GM21825 (cell line): ENCODE measurements at regions not wholly inside any gene's neighbourhood (a gene's known extent, or its start where the extent isn't known, plus 50 kb on each side); places are given as distances from the start of the nearest gene placed in this dataset.

Experiments used
- ATAC-seq: cut with Tn5 transposase; IDR thresholded peaks from one replicate; pipeline ENCODE4 v1.9.1; 2021; ENCODE audit warnings: mild to moderate bottlenecking, moderate library complexity; ENCODE audit not compliant: unreplicated experiment

DNA sequence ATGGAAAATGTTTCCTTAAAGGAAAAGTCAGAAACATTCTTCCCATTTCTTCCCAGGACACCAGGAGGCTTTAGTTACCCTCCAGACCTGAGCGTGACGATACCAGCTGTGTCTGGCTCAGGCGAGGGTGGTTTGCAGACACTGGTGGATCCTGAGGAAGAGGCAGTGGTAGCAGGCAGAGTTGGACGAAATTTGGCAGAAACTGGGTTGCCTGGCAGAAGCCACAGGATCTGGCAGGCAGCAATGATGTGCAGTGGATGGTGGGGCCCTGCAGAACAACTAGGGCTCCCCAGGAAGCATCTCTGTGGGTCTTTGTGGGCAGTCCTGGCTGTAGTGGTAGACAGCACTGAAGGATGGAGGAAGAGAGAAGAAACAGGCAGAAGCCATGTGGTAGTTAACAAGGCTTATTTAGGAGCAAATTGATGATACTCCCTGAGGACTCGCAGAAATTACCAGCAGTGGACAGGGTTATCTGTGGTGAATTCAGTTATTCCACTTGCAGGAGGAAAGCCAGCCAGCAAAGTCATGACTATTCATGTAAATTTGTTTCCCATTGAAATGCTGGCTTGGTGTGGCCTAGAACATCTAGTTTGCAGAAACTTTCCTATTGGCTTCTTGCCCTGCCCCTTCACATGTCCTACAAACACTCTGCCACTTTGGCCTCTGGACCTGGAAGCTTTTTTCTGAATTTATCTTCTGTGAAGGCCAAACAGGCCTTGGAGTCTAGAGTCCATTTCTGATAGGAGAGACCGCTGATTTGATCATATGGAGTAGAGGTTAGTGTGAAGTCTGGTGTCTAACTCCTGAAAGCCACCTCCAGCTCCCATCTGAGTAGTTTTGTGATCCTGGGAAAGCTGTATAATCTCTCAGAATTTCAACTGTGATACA is 212.0 kb downstream of the DMRT2 start:
- no peak for ATAC-seq

DNA sequence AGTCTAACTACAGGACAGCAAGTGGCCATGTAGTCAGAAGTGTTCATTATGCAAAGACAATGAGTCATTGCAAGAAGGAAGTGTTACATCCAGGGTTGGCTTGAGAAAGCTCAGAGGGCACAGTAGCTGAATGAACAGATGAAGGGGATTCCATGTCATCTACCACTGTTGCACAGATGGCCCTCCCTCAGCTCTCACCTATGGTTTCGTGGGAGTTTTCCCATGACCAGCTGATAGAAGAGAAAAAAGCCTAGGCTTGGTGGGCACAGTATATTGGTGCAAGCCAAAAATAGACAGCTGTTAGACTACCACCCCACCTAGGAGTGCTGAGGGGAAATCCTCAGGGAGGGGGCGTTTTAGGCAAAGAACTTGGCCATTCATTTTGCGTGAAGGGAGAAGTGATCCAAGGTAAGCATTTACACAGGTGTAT is 217.0 kb downstream of the DMRT2 start:
- ATAC-seq: peak; percentile 89

DNA sequence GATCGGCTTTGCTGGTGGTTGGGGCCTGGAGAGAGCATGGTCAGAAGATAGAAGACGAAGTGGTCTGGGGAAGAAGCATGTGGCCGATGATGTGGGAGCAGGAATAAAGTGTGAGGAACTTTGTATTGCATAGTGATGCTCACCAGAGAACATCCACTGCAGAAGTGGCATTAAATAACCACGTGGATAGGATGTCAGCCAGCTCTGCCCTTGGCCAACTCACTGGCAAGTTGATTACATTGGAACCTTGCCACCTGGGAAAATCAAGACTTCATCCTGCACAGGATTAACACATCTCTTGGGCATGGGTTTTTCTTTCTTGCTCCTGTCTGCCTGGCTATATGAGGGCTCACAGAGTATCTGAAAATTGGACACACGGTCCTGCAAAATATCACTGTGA is 217.4 kb downstream of the DMRT2 start:
- no peak for ATAC-seq

DNA sequence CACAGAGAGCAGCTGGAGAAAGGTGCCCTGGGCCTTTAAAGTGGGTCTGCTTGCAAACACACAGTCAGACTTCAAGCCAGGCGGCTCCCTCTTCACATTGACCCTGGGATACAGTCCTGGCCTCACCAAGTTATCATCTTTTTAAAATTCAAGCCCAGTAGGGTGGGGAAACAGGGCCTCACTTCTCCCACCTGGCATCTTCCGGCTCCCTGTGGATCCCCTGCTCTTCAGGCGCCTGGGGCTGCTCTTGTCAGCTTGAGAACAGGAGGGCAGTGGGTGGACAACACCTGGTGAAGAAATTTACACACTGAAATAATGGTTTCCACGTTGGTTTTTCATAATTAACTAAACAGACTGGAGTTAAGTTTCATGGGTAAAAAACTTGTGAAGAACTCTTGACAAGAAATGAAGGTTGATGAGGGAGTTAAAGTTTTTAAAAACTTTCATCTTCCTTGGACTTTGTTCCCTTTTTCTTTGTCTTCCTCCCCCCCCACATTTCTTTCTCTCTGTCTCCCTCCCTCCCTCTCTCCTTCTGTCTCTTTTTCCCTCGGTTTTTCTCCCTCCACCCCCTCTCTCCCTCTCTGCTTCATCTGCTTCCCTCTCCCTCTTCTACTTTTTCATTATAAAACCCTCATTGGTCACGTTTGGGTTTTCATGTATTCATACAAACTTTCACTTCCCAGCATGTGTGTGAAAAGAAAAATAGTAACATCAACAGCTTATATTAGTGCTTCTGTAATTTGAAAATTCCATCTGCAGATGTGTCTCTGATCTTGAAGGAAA is 219.6 kb downstream of the DMRT2 start:
- ATAC-seq: no peak

DNA sequence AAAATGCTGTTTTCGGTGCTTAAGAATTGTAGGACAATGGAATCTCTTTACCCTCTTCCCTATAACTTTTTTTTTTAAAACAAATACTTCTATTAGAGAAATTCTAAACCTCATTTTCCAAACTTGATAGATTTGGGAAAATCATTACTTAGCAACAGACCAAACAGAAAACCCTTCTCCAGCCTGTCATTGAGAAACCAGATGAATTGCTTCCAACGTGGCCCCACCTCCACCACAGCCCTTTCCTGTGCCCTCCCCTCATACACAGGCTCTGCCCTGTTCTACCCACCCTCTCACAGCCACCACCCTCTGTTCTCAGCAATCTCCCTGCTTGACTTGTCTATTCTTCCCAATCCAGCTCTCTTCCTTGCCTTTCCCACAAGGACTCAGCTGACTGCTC is 221.2 kb downstream of the DMRT2 start:
- ATAC-seq: no peak

DNA sequence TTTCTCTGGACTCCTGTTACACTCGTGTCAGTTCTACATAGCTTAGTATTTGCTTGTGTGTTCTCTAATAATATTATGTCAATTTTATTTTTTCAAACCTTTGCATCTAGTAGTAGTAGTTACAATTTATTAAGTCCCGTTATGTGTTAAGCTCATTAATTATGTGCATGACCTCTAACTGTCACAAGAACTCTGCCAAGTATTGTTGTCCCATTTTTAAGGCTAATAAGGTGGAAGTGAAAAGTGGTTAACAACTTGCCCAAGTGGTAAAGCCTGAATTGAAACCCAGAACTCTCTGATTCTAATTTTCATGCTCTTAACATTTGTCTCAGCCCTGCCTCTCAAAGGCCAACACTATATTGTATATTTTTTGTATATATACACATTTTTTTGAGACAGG is 221.6 kb downstream of the DMRT2 start:
- ATAC-seq: no peak

DNA sequence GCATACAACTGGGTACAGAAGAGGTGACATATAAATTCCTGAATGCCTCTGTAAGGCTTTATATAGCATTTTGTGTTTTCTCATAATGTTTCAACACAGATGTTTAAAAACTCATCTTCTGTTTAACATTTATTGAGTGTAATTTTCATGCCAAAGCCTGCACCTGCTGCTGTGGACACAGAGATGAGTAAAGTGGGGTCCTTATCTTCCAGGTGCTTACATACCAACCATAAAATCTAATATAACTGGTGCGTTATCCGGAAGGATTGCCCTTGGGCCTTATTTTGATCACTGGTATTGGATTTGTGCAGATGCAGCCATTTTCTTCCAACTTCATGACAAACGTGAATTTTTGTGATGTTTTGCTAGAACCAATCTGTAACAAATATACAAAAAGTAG is 222.3 kb downstream of the DMRT2 start:
- no peak for ATAC-seq

DNA sequence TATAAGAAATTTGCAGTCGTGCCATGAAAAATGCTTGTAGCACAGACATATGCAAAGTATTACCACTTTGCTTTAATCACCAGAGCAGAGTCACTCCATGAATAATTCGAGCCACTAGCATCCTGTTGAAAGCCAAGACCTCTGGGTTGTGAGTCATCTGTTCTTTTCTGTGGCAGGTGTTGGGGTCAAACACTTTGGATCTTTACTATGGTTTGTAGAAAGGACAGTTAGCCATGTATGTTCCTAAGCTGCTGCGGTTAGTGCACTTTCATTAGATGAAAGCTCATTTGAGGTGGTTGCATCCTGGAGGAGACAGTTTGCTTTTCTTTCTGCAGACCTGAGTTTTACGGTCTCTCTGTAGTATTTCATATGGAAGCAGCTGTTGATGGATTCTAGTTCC is 223.7 kb downstream of the DMRT2 start:
- ATAC-seq: no peak

DNA sequence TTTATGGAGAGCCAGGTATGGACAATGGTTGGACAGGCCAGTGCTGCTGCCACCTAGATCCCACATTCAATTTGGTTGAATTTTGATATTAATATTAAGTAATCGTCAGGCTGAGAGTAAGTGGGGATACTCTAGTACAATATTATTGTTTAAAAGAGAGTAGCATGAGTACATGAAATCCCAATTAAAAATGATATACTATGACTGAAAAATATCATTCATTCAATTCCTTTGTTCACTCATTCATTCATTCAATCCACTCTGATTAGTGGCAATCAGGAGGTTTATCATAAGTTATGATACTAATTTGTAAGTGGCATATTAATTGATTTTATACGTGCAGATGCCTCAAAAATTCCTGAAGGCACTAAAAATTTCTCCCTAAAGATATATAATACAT is 224.2 kb downstream of the DMRT2 start:
- ATAC-seq: no peak

DNA sequence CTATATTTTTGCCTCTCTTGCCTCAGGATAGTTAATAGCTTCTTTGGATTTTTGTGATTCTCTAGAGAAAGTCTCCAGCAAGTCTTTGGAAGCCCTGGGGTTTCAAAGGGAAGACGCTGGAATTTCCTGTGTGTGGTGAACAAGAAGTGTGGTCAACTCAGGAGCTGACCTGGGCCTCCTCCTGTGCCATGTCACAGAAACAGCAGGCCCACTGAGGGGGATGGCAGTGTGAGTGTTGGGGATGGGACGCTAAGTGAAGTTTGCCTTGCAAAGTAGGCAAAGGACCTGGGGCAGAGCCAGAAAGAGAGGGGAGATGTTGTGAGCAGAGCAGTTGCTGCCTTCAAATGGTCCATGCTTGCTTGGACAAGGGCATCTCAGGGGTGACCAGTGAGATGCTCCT is 226.3 kb downstream of the DMRT2 start:
- ATAC-seq: no peak

DNA sequence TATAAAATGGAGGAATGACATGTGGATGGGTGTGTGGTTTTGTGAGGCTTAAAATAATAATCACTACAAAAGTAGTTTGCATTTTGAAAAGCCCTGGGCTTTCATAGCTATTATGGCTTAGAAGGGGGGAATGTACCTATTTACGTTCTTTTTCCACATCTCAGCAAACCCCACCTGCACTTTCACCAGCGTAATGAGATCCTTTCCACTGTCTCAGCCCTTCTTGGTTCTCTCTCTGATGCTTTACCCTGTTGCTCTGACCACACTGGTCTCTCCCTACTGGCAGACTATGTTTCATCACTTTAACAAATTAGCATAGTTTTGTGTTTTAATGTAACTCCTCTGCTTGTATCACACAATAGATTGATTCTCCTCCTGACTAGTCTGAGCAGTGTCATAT is 234.6 kb downstream of the DMRT2 start:
- ATAC-seq: no peak

DNA sequence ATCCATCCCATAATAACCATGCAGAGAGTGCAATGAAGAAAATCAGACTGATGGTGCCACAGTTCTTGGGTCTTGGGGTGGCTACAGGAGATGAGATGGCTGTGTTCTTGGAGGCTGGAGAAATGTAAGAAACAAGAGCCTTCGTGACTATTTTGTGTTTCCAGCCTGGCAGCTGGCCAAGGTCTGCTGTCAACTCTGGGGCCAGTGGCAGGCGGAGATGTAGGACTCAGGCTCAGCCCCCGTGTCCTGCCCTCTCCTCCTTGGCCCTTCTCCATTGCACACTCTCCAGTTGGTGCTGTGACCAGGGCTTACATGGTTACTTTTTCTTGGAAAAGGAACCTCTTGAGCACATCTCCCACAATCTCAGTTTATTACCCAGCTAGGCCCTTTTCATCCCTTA is 235.4 kb downstream of the DMRT2 start:
- no peak for ATAC-seq

DNA sequence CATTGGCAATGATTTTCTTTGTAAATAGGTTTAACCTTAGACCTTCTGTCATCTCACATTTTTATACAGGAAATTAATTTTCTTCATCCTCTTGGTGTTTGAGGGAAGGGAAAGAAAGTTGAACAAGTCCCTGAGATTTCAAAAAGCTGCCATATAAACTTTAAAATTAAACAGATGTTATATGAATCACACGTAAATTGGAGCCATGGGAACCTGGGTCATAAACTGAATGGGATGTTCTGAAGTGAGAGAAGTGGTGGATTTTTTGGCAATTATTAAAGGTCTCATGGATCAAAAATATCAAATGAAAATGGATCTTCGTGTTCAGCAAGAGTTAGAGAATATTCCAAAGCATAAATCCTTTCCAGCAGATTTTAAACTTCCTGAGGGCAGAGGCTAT is 242.2 kb downstream of the DMRT2 start:
- ATAC-seq: no peak

DNA sequence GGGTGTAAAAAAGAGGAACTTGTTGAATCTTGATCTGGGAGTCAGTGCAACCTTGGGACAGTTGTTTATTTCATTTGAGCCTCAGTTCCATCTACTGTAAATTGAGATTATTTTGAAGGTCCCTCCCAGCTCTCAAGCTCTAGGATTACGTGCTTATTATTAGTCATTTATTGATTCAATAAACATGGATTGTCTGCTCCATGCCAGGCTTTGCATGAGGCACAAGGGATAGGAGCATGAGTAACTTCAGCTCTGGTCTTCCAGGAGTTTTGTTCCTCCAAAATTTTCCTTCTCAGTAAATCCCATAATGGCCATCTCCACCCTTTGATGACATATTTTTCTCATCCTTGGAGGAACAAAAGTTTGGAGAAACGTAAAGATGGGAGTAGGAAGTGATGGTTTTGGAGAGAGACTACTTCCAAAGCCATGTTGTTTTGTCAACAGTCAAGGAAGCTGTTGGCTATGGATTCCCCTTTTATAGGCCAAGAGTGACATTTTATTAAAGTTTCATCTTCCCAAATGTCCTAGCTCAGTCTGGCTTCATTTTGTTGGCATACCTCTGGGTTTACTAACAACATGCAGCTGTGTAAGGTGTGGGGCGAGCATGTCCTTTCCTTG is 244.6 kb downstream of the DMRT2 start:
- ATAC-seq: no peak

DNA sequence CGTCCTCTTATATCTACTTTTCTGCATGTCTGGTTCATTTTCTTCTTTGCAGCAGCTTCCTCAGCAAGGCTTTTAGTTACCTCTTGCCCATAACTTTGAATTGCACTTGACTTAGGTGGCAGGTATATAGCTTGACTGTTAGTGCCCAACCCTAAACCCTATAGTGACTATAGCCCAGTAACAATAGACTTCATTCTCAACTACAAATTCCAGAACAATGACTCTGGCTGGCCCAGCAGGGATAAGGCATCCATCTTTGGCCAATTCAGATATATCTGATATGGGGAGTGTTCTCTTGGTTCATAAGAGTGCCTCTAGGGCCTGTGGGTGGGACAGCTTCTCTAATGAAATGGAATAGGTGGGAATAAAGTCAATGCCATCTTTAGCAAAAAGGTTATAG is 246.2 kb downstream of the DMRT2 start:
- no peak for ATAC-seq

DNA sequence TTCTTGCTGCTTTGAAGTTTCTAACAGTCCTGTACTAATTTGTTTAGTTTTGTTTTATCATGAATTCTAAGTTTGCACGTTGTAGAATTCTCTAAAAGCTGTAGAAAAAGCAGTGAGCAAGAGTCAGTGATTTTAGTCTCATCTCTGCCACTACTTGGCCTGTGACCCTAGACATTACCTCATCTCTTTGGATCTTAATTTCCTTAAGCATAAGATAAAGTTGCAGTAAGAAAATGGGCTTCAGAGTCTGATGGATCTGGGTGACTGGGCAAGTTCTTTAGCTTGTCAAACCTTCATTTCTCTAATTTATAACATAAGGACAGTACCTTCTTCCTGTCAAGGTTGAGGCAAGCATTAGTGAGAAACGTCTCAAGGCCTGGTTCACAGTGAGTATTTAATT is 247.9 kb downstream of the DMRT2 start:
- no peak for ATAC-seq

DNA sequence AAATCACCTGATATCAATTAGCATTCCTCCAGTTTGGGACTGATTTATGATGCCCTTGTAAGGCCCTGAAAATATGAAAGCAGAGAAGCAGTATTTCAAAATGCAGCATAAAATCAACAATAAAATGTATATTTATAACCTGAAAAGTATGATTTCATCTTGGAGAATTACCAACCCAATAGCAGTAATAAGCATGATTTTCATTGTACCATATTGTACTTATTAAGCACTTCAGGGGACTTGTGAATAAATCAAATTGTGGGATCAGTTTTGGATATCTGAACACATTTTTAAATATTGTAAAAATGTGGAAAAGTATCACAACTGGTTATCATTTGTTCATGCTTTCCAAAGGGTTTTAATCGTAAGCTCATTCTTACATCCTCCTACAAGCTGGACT is 250.8 kb downstream of the DMRT2 start:
- no peak for ATAC-seq

DNA sequence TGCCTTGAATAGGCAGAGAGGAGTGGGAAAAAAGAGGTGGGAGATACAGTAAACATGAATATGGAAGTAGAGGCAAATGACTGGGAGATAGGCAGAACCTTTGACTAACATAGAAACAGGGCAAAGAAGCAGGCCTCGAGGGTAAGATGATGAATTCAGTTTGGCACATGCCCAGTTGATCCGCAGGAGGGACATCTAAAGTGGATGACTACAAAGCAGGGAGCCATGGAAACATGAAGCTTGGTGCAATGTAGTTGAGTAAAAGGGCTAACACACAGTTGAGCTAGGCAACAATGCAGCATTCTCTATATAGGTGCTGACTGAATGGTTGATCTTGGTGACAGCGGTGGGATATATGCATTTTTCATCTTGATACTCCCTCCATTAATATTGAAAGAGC is 253.8 kb downstream of the DMRT2 start:
- no peak for ATAC-seq

DNA sequence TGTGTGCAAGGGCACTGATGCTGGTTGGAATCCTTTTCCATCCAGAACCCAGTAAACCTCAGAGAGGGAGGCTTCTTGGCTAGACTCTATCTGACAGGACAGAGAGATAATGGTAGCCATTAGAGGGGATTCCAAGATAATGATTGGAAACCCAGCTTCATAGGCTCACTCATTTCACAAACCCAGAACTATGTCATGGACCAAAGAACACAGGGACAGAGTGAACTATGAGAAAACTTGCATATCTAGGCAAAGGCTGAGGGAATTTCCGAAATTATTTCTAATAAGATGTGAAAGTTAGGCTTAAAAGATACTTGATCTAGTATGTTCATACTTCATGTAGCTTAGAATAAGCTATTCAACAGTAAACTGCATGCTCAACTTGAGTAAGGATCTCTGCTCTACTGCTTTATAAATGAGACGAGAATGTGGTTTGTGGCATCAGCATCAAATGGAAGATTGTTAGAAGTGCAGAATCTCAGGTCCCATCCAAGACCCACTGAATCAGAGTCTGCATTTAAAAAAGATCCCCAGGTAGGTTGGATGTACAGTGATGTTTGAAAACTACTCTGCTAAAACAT is 261.4 kb downstream of the DMRT2 start:
- no peak for ATAC-seq

DNA sequence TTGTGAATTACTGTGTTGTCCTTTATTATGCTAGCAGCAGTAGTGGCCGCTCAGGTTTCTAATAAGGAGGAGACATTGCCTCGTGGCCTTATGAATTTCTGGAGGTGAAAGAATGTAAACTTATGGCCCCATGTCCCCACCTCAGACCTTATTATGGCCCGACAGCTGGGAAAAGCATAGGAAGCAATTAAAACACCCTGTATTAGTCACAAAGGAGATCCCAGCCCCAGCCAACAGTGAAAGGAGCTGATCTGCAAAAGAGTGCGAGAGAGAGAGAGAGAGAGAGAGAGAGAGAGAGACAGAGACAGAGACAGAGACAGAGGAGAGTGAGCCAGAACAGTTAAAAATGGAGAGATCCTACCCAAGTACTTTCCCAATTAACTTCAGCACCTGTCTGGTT is 269.3 kb downstream of the DMRT2 start:
- ATAC-seq: no peak

DNA sequence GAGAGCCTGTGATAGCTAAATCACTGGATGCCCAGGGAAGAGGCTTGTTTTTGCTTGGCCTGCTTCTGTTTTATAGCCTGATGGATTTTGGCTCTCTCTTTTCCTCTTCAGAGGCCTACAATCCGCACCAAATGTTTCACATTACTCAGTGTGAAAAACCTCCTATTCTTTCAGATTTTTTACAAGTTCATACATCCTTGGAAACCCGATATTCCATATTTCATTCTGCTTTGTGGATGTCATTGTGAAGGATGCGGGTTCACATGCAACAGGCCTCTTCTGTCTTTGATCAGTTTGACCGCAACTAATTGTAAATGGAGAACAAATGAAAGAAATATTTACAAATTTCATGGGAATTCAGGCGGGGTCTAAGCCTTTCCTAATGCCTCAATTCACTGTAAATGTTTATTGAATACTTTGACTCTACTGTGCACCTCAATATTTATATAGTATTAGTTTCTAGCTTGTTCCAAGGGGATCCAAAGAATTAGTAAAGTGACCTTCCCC is 269.9 kb downstream of the DMRT2 start:
- ATAC-seq: no peak
